COLO829 (cell line): ENCODE measurements at regions not wholly inside any gene's neighbourhood (a gene's known extent, or its start where the extent isn't known, plus 50 kb on each side); places are given as distances from the start of the nearest gene placed in this dataset.

ENCODE experiments used
- DNase-seq: peaks from one replicate; pipeline ENCODE4 v3.0.0; 2012; ENCODE audit warnings: low spot score

- DNase-seq: no peak
Measured at GRCh38 chr12:107320929-107321631, 227.7 kb upstream of the CRY1 start.

GRCh38 chr12:107322063-107322462 is 228.7 kb upstream of the CRY1 start:
- no peak for DNase-seq

GRCh38 chr12:107325075-107325608 is 231.8 kb upstream of the CRY1 start:
- no peak for DNase-seq

- DNase-seq: no peak
Measured at GRCh38 chr12:107326237-107326636, 232.9 kb upstream of the CRY1 start.

GRCh38 chr12:107327651-107328182 is 234.4 kb upstream of the CRY1 start:
- no peak for DNase-seq

GRCh38 chr12:107328442-107329133 is 235.2 kb upstream of the CRY1 start:
- DNase-seq: no peak

GRCh38 chr12:107329569-107330324 is 236.4 kb upstream of the CRY1 start:
- no peak for DNase-seq

GRCh38 chr12:107330831-107331431 is 237.6 kb upstream of the CRY1 start:
- DNase-seq: no peak

- no peak for DNase-seq
Measured at GRCh38 chr12:107331471-107331870, 238.1 kb upstream of the CRY1 start.

GRCh38 chr12:107331912-107332311 is 238.6 kb upstream of the CRY1 start:
- no peak for DNase-seq

- no peak for DNase-seq
Measured at GRCh38 chr12:107332743-107333142, 239.4 kb upstream of the CRY1 start.

GRCh38 chr12:107335802-107336570 is 242.6 kb upstream of the CRY1 start:
- no peak for DNase-seq

GRCh38 chr12:107336695-107337094 is 243.3 kb upstream of the CRY1 start:
- DNase-seq: no peak

GRCh38 chr12:107337346-107338095 is 244.2 kb upstream of the CRY1 start:
- no peak for DNase-seq

- no peak for DNase-seq
Measured at GRCh38 chr12:107339487-107339886, 246.1 kb upstream of the CRY1 start.

- no peak for DNase-seq
Measured at GRCh38 chr12:107339932-107340331, 246.6 kb upstream of the CRY1 start.

- DNase-seq: no peak
Measured at GRCh38 chr12:107340898-107341297, 247.5 kb upstream of the CRY1 start.

GRCh38 chr12:107344035-107344808 is 250.9 kb upstream of the CRY1 start:
- DNase-seq: no peak

GRCh38 chr12:107347261-107347660 is 253.9 kb upstream of the CRY1 start:
- DNase-seq: no peak
